GM12865 (cell line): ENCODE measurements at regions not wholly inside any gene's neighbourhood (a gene's known extent, or its start where the extent isn't known, plus 50 kb on each side); places are given as distances from the start of the nearest gene placed in this dataset.

Source experiments
- DNase-seq: peaks from one replicate; pipeline ENCODE4 v3.0.0; 2010; ENCODE audit warnings: low read depth
- H3K4me3 ChIP-seq: 2 replicates; pipeline ENCODE4 v1.5.1; 2011; ENCODE audit warnings: mild to moderate bottlenecking, low read depth, low read length, control low read depth
- TF ChIP-seq, protein P1 (sequence below): IDR thresholded peaks from 2 replicates; pipeline ENCODE4 v1.5.1; 2011; ENCODE audit warnings: low read length, control low read depth, low read depth, inconsistent platforms; ENCODE audit not compliant: insufficient read depth; ENCODE audit errors: missing control alignments

GRCh38 chr1:208907790-208908189, 663.6 kb upstream of the PLXNA2 start:
- TF ChIP-seq, protein P1, sequence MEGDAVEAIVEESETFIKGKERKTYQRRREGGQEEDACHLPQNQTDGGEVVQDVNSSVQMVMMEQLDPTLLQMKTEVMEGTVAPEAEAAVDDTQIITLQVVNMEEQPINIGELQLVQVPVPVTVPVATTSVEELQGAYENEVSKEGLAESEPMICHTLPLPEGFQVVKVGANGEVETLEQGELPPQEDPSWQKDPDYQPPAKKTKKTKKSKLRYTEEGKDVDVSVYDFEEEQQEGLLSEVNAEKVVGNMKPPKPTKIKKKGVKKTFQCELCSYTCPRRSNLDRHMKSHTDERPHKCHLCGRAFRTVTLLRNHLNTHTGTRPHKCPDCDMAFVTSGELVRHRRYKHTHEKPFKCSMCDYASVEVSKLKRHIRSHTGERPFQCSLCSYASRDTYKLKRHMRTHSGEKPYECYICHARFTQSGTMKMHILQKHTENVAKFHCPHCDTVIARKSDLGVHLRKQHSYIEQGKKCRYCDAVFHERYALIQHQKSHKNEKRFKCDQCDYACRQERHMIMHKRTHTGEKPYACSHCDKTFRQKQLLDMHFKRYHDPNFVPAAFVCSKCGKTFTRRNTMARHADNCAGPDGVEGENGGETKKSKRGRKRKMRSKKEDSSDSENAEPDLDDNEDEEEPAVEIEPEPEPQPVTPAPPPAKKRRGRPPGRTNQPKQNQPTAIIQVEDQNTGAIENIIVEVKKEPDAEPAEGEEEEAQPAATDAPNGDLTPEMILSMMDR = no peak

GRCh38 chr1:208909011-208909984, 665.1 kb upstream of the PLXNA2 start:
- no peak overlapping the region for H3K4me3 ChIP-seq
- no peak for DNase-seq
- TF ChIP-seq, protein P1 = no peak

More at GRCh38 chr1:208907790-208908189, 663.6 kb upstream of the PLXNA2 start:
- no peak for DNase-seq
- H3K4me3 ChIP-seq = no peak overlapping the region

DNA sequence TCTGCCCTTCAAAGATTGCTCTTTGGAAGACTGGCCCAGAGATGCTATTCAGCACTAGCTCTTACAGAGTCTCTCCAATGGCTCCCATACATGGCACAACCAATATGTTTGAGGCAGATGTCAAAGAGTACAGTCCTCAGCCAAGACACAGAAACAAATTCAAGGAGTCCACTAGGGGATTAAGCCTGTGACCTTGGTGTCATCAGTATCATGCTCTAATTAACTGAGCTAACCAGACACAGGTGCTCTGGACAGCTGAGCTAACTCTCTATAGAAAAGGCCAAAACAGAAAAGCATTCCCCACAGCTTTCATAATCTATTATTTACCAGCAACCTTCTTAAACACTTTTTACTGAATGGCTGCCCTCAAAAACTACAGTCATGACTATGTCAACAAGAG, 666.0 kb upstream of the PLXNA2 start:
- TF ChIP-seq, protein P1 = no peak
- no peak for DNase-seq
- H3K4me3 ChIP-seq = no peak overlapping the region

- H3K4me3 ChIP-seq = no peak overlapping the region
- no peak for DNase-seq
- TF ChIP-seq, protein P1 = no peak
Measured at GRCh38 chr1:208917281-208917680, 666.2 kb upstream of the CAMK1G start.

DNA sequence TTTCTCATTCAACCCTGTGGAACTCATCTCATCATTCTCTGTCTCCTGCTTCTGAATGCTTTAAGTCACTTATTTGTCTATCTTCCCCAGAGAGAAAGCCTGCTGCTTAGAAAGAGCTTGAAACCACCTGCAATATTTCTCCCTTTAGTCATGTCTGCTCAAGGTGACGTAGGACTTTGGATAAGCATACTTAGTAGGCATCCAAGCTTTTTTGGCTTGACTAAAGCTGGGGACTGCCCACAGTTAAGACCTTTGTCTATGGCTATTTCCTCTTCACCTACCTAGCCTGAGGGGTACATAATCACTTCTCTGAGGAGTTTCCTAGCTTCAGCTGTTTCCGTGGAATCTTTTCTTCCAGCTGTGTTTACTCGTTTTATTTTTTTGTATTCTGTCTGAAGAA, 665.8 kb upstream of the CAMK1G start:
- H3K4me3 ChIP-seq = no peak overlapping the region
- TF ChIP-seq, protein P1 = no peak
- no peak for DNase-seq

DNA sequence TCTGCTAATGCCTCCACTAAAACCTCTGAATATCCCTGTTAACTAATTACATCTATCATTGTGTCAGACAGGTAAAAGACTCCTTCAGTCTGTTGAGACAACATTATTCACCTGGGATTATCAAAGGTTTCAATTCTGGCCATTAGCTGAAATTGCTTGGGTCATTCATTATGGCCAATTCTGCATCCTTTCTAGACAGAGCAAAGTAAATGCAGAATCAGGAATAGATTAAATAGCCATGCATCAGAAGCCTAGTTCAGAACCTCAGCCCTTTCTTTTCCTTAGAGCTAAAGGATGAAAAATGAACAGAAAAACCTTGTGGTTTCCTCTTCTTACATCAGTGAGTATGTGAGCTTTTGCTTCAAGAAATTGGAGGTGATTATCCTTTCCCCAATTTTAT, 665.4 kb upstream of the CAMK1G start:
- no peak for DNase-seq
- no peak overlapping the region for H3K4me3 ChIP-seq
- TF ChIP-seq, protein P1 = no peak
